ENCODE measurements at regions not wholly inside any gene's neighbourhood (a gene's known extent, or its start where the extent isn't known, plus 50 kb on each side); places are given as distances from the start of the nearest gene placed in this dataset.
"Not testable (repeated sequence)": the region's sequence is repeated elsewhere in the genome, so short reads cannot be mapped to it uniquely, and the experiment has no call there.

DNA sequence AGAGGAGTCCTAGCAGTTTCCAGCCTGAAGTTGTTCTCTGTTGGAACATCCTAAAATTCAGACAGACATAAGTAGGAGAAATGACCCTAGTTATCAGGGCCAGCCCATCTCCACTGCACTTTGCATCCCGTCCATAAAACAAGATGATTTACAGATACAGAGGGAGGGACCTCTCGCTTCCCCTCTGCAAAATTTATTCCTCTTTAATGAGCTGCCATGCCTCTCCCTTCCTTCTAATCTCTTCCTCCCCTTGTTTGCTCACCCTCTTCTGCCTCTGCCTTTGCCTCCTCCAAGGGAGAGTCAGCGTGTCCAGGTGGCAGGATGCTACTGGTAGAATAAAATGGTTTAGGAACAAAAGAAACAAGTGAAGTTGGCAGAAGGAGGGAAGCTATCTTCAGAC, 351.3 kb downstream of the SOX9 start:
- DNase-seq (ENCODE audit: low read depth in 2 of 2): no peak

- DNase-seq (ENCODE audit: low read depth in 2 of 2): not testable (repeated sequence)
These were observed 352.1 kb downstream of the SOX9 start for GRCh38 chr17:72472853-72473390.

DNA sequence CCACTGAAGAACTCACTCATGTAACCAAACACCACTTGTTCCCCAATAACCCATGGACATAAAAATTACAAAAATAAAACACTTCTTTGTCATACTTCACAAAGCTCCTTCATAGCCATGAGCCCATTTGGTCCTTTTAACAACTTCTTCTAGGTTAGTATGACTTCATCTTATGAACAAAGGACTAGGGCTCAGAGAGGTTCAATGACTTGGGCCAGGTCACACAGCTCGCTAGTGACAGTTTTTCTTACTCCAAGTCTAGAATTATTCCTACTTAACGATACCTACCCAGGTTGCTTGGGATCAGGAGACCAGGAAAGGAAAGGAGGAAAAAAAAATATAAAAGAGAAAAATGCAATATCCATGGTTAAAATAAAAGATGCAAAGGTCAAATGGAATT, 353.4 kb downstream of the SOX9 start:
- no peak for DNase-seq (ENCODE audit: low read depth in 2 of 2)

- DNase-seq (ENCODE audit: low read depth in 2 of 2): no peak
These were observed 354.1 kb downstream of the SOX9 start for GRCh38 chr17:72474719-72475477.

DNA sequence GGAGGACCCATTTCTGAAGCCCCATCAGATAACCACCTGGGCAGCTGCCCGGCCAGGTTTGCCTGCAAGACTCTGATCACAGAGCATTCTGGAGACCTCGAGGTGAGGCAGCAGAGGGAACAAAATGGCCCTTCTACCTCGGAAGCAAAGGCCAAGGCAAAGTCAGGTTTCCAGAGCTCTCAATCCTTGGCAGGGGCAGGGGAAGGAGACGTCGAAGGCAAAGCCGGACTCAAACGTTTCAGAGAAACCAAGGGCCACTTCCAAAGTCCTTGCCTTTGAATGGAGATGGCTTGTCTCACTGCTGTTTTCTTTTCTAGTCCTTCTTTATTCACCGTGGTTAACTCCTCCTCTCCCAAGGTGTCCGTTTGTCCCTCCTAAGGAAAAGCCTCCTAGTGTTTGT, 355.3 kb downstream of the SOX9 start:
- no peak for DNase-seq (ENCODE audit: low read depth in 2 of 2)

- DNase-seq (ENCODE audit: low read depth in 2 of 2): no peak
These were observed 355.8 kb downstream of the SOX9 start for GRCh38 chr17:72476575-72476986.

DNA sequence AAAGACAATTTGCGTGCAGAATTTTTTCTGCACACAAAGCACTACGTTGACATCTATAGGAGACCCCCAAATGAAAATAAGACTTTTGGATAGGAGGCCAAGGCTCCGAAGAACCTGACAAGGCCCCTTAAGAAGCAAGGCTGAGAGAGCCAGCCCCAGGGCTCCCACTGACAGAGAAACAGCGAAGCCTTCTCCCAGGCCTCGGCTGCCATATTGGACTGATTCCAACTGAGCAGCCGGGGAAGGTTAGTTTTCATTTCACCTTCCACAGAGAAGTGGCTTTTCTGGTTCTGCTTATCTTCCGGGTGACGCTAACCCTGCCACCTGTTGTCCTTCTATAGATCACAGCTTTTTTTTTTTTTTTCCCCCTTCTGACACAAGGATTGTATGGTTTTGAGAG, 356.7 kb downstream of the SOX9 start:
- no peak for DNase-seq (ENCODE audit: low read depth in 2 of 2)

DNA sequence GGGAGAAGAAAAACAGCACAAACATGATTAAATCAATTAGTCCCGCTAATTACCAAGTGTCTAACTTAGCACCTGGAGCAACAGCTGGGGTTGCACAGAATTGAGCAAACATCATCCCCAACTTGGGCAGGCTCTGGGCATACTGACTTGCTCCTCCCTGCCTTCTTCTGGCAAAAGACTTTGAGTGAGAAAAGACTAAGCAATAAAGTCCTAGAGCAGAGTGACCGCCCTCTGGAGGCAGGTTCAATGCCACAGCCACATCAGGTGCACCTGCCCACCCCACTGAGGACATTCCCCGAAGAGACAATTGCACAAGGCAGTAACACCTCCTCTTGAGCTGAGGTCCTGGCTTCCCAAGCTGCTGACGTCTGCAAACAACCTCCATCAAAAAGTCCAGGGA, 358.3 kb downstream of the SOX9 start:
- DNase-seq (ENCODE audit: low read depth in 2 of 2): no peak

DNA sequence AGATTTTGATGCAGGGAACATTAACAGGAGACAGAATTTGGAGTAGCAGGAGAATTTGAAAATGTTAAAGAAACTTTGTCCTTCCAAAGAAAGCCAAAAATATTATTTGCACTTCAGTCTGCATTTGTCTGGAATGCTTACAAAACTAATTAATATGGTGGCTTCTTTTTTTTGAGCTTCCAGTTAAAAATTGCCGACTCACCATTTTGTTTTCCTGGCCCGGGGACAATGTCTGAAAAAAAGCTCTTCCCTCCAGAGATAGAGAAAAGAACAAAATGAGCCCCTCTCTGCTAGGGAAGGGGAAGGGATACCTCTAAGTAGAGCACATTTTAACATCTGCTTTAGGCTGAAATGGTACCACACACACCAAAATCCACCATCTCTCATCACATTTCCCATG, 360.8 kb downstream of the SOX9 start:
- DNase-seq (ENCODE audit: low read depth in 2 of 2): no peak

- DNase-seq (ENCODE audit: low read depth in 2 of 2): no peak
These were observed 364.8 kb downstream of the SOX9 start for GRCh38 chr17:72485596-72485995.

DNA sequence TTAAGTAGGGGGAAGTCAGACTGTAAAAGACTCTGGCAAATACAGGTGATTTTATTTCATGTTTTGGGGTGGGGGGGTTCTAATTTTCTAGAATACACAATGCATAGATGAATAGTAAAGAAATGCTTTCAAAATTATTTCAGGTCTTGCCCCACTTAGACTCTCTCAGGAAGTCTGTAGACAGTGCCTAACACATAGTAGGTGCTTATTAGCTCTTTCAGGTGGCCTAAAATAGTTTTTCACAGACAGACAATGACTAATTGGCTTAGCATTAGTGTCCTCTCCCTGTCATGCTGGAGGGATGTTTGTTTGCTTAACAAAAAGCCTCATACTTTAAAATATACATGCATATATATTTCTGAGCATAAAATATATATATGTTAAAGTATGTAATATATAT, 366.0 kb downstream of the SOX9 start:
- DNase-seq (ENCODE audit: low read depth in 2 of 2): no peak

DNA sequence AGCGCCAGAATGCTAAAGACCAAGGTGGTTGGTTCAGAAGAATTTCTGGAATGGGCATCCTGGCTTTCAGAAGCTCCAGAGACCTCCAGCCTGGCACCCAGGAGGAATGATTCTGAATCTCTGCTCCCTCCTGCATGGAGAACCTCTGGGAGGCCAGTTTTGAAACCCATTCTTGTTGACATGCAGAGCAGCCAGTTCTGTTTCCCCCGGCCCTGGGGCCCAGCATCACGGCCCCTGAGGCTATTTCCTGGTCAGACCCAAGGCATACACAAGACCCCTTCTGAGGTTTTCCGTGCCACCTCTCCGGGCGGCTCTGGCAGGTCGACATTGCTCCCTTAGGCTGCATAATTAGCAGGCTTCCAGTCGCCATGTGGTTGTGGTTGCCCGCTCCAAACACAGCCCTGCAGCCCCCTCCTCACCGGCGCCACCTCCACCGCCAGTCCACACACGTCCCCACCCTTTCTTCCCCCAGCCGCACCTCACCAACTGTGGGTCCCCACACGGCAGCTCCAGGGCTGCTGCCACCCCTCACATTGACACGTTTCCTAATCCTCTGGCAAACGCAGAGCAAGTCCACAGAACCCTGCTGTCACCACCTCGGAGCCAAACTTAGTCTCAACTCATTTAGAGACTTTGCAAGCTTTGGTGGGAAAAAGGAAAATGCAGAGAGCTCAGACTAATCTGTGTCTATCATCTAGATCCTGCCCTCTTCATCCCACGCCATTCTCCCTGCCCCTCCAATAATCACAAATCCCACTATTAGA, 367.1 kb downstream of the SOX9 start:
- DNase-seq (ENCODE audit: low read depth in 2 of 2): no peak

GRCh38 chr17:72488555-72489271, 367.9 kb downstream of the SOX9 start:
- DNase-seq (ENCODE audit: low read depth in 2 of 2): no peak

DNA sequence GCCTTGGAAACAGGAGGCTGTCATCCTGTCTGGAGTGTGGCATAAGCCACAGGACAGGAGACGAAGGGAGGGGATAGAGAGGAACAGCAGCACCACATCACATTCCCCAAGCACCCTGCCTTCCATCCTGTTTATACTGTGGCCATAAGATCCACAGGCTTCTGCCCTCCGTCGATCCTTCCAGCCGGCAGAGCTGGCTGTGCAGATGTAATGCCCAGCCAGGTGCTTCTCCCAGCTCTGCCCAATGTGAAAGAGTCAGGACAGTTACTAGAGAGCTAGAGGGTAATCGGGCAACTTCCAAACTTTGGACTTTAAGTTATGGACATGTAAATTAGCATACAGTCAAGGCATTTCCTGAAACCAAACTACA, 368.4 kb downstream of the SOX9 start:
- DNase-seq (ENCODE audit: low read depth in 2 of 2): no peak

- DNase-seq (ENCODE audit: low read depth in 2 of 2): no peak
These were observed 370.3 kb downstream of the SOX9 start for GRCh38 chr17:72491102-72491501.

- DNase-seq (ENCODE audit: low read depth in 2 of 2): no peak
These were observed 371.7 kb downstream of the SOX9 start for GRCh38 chr17:72492494-72492893.

GRCh38 chr17:72492941-72493340, 372.1 kb downstream of the SOX9 start:
- no peak for DNase-seq (ENCODE audit: low read depth in 2 of 2)

GRCh38 chr17:72494566-72494965, 373.7 kb downstream of the SOX9 start:
- no peak for DNase-seq (ENCODE audit: low read depth in 2 of 2)

- no peak for DNase-seq (ENCODE audit: low read depth in 2 of 2)
These were observed 375.6 kb downstream of the SOX9 start for GRCh38 chr17:72496461-72496860.

DNA sequence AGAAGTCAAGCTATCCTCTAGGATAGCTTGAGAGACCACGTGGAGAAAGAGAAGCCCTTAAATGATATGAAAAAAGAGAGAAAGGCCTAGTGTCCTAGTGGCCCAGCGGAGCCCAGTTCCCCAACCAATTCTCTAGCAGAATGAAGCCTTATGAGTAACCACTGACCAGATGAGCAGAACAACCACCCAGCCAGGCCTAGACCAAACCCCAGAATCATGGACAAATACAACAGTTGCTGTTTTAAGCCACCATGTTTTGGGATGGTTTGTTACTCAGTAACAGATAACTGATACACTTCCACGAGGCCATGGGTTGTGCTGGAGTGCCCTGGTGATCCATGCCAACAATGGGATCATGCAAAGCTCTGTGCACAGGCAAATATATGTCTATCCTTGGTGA, 377.1 kb downstream of the SOX9 start:
- no peak for DNase-seq (ENCODE audit: low read depth in 2 of 2)

DNA sequence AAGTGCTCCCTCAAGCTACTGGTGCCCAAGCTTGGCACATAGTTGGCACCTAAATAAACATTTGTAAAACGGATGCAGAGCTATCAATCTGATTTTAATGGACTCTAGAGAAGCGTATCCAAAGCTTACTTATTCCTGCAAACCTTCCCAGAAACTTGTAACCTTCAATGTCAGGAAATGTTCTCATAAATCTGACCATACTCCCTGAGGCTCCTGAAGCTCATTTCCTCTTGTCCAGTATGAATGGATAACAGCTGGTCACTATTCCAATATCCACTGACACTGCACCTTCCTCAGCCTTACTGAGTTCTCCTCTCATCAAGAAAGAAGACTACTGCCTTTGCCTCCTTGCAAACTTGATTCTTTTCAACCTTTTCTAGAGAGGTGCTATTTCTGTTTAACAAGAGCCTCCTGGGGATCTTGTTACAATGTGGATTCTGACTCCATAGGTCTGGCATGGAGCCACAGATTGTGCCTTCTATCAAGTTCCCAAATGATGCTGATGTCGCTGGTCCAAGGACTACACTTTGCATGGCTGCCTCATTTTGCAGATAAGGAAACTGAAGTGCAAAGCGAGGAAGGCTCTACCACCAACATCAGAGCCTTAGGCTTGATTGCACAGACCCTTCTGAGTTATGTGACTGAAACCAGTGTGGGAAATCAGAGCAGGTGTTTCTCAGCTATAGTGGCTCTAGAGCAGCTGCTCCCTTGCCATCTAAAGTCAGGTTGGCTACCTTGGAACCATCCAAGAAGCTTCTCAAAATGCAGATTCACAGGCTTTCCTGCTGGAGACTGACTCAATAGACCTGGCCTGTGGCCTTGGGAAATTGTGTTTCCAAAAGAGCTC, 377.8 kb downstream of the SOX9 start:
- no peak for DNase-seq (ENCODE audit: low read depth in 2 of 2)
